GM19035 (cell line): ENCODE measurements at regions not wholly inside any gene's neighbourhood (a gene's known extent, or its start where the extent isn't known, plus 50 kb on each side); places are given as distances from the start of the nearest gene placed in this dataset.

ENCODE experiments used
- ATAC-seq: cut with Tn5 transposase; IDR thresholded peaks from one replicate; pipeline ENCODE4 v1.9.1; 2021; ENCODE audit not compliant: unreplicated experiment

DNA sequence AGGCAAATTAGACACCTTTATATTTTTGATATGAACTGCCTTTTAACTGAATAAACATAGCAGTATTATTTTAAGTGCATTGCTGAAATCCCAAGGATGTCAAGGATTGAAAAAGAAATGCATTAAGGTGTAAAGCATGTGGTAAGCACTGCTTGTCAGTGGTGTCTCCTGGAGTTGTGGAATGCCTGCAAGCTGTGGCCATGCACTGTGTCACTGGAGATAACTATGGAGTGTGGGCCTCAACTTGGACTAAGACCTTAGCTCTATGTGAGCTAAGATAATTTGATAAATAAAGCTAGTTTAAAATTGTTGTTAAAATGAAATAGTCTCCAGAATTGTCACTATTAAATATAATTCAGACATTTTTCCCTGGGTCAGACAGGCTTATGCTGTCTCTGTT is 156.6 kb upstream of the OPRM1 start:
- ATAC-seq = no peak

DNA sequence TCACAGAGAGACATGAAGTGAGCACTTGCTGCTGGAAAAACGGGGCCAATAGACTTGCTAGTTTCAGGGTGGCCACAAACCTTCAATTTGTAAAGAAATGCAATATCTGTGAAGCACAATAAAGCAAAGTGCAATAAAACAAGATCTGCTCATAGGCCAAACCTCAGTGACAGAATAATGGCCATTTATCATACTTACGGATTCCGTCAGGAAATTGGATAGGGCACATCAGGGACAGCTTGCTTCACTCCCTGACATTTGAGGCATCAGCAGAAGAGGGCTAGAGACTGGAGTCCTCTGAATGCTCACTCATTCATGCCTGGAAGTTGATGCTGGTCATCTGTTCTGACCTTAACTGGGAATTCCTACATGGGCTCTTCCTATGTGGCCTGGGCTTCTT is 165.5 kb upstream of the OPRM1 start:
- no peak for ATAC-seq

DNA sequence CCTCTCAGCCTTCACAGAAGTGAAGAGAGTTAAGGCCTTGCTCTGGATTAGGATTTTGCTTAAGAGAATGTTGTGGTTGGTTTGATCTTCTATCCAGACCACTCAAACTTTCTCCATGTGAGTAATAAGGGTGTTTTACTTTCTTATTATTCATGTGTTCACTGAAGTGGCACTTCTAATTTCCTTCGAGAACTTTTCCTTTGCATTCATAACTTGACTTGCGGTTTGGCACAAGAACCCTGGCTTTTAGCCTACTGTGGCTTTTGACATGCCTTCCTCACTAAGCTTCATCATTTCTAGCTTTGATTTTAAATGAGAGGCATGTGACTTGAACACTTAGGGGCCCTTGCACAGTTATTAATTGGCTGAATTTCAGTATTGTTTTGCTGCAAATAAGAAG is 166.1 kb upstream of the OPRM1 start:
- ATAC-seq = no peak

DNA sequence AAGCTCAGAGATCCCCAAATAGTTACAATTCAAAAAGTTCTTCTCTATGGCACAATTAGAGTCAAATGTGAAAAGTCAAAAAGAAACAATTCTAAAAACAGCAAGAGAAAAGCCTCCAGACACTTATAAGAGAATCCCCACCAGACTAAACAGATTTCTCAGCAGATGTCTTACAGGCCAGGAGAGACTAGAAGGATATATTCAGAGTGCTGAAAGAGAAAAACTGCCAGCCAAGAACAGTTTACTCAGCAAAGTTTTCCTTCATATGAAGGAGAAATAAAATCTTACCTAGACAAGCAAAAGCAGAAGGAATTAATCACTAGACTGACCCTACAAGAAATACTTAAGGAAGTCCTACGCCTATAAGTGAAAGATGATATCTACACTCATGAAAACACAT is 176.1 kb upstream of the OPRM1 start:
- no peak for ATAC-seq

DNA sequence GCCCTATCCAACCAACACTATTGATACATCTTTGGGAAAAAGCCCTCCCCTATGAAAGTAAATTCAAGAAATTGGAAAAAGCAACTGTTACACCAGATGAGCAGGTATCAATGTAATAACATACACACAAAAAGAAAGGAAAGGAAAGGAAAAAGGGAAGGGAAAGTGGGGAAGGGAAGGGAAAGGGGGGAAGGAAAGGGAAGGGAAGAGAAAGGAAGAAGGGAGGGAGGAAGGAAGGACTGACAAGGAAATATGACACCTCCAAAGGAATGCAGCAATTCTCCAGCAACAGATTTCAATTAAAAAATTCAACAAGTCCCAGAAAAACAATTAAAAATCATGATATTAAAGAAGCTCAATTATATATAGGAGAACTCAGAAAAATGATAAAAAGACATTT is 176.9 kb upstream of the OPRM1 start:
- no peak for ATAC-seq

DNA sequence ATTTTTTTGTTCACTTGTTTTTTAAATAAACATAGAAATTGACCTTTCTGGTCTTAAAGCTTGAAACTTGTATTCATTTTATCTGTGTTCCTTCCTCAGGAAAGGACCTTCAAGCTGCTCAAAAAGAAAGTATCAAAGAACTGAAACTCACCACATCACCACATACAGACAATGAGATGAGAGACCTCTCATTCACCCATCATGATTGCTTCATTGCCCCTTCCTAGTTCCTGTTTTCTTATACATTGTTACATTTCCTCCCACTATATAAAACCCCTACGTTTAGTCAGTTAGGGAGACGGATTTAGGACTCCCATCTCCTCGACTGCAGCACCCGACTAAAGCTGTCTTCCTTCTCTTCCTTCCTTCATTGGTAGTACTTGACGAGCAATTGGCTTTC is 180.5 kb upstream of the OPRM1 start:
- no peak for ATAC-seq

DNA sequence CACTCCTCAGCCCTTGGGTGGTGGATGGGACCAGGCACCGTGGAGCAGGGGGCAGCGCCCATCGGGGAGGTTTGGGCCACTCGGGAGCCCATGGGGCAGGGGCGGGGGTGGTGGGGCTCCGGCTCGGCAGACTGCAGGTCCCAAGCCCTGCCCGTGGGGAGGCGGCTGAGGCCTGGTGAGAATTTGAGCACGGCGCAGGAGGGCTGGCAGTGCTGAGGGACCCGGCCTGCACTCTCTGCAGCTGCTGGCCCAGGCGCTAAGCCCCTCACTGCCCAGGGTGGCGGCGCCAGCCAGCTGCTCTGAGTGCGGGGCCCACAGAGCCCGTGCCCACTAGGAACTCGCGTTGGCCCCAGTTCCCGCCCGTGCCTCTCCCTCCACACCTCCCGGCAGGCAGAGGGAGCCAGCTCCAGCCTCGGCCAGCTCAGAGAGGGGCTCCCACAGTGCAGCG is 182.1 kb upstream of the OPRM1 start:
- ATAC-seq = no peak

DNA sequence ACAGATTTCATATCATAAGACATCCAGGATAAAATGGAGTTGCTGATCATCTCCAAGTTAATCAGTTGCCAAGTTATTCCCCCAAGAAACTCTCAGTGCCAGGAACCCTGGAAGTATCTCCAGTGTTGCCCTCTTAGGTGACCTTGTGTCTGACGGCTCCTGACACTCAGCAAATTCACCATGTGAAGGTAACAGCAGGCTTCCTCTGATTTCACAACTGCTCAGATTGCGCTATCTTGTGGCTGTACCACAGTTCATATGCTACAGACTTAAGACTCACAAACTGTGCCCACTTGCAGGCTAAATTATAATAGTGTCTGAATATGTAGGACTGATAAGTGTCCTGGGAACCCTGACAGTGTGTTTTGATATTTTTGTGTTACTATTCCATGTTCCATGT is 186.6 kb upstream of the OPRM1 start:
- no peak for ATAC-seq

DNA sequence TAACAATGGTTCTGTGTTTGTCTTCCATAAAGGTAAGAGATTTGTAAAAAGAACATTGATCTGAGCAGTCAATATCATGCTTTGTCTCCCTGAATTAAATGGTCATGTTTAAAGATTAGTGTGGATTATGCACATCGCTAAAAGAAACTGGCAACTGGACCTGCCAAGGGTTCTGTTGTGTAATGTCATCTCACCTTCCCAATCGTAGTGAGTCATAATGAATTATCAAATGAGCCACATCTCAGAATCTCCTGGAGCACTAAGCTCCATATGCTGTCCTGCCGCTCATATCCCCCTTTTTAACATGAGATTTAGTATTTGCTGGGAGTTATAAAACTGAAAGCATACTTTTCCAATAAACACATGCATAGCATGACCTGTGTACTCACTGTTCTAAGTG is 187.0 kb upstream of the OPRM1 start:
- no peak for ATAC-seq

DNA sequence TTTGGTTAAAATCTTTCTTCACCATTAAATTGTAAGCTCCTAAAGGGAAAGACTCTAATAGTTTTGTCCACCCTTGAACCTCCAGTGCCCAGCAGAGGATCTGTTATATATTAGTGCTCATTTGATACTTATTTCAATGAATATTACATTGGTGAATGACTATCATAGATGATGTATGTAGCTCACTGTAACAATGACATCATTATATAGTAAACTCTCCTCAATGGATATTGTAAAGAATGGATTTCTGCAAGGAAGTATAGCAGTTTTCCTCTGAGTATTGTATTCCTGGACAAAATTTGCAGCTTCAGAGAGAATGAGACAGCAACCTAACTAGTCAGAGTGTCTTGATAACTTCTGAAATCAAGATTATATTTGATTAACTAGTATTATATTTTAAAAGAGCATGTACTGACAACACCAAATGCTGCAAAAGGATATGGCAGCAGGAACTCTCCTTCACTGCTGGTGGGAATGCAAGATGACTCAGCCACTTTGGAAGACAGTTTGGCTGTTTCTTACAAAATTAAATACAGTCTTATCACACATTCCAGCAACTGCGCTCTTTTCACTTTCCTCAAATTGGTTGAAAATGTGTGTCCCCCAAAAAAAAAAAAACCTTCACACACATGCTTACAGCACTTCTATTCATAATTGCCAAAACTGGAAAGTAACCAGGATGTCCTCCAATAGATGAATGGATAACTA is 189.8 kb upstream of the OPRM1 start:
- ATAC-seq = no peak

DNA sequence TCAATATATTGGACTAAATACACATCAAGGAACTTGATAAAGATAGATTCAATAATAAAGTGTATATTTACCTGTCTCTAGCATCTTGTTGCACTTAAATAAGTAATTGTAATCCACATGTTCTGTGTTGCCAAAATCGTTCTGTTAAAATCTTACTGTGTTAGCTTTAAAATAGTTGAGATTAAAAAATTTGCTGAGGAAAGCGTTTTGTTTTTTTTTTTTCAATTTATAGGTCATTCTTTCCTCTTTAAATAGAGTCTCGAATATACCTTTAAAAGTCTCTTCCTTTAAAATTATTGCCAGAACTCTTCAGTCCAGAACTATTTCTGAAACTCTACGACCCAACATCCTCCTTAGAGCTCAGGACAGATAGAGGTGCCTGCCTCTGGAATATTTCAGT is 195.6 kb upstream of the OPRM1 start:
- no peak for ATAC-seq

DNA sequence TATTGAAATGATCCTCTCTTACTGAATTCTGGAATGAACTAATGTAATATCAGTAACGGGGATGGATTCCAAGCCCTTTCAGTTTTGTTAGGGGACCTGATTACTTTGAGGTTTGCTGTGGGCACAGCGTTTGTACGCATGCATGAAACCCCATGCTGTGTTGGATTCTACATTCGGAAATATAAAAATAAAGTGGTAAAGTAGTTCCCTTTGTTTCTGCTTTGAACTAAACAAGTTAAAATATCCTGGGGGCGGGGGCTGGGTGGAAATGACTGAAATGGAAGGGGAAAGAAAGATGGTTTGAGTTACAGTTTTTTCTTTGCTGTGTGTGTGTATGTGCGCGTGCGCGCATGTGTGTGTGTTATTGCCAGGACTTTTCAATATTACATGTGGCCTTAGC is 196.5 kb upstream of the OPRM1 start:
- no peak for ATAC-seq

DNA sequence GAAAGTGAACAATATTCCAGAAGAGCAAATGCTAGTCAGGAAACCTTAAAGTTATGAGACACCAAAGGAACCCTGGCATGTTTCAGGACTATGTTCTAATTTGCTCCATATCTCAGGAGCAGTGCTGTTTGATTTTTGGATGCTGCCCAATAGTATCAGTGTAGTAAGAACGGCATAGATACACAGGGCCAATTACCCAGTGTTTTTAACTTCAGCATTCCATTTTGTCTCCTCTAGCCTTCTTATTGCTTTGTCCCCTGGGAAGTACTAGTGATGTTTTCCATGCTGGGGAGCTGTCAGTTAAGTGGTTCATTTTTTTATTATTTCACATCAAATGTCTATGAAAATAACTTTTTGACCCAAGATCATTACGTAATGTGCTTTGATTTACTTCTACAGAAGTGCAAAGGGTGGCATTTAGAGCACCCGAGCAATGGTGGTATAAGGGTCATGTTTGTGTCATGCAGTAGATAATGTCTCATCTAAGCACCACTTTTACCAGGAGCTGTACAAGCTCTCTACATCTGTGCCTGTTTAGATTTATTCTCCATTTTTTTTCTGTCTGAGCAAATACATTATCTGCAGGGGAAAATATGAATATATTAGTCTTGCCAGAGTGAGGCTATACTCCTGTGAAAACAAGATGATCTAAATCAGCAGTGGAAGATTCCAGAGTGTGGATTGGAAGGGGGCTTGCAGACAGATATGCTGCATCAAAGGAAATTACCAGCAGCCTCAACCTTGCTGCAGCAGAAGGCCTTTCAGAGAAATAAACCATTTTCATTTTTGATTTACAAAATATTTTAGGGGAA is 198.8 kb upstream of the OPRM1 start:
- no peak for ATAC-seq

DNA sequence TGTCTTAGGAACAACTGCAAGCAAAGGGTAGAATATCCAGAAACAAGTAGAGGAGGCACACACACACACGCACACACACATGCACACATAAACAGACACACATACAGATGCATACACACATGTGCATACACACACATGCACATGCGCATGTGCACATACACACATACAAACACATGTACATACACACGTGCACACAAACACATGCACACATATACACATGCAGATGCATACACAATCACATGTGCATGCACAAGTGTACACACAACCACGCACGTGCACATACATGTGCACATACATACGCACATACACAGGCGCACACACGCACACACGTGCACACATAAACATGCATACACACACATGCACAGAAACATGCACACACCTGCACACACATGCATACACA is 206.5 kb upstream of the OPRM1 start:
- ATAC-seq = no peak

DNA sequence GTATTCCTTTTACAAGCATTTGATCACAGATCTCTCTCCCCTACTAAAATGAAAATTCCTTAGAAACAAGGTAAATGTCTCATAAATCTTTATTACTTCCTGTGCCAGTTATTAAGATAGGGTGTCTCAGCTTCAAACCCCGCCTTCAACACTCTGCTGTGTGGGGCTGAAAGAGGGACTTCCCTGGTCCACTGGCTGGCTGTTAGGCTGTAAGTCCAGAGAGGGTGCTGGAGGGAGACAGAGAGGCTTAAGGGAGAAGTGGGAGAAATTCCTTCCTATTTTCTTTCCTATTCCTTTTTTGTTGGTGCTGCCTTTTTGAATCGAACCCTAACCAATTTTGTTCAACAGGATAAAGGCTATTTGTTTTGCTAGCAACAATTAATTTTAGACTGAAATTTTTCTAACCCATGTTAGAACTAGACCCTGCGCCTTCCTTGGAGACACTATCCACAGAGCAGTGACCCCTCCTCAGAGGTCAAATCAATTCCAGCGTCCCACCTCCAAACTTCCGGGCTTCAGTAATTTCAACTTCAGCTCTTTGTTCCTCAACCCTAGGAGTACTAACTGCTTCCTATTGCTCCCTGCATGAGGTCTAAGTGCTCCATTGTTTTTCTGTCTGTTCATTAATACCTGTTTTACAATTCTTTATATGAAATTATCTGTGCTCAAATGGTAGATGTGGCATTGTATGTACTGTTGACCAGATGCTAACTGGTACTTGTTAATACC is 207.5 kb upstream of the OPRM1 start:
- no peak for ATAC-seq

DNA sequence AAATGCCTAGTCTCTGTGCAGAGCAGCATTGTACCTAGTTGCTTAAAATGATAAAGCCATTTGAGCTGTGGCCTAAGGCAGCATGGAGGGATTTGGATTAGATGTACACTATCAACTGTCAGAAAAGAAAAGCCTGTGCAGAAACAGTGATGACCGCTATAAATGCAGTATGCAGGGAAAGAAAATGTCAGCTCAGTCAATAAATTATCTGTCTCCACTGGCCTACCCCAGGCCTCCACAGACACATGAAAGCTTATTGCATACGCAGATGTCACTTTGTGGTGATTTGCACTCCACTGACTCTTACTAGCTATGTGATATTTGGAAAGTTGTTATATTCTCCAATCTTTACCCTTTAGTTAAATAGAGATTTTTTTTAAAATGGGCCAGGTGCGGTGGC is 221.9 kb upstream of the OPRM1 start:
- no peak for ATAC-seq

DNA sequence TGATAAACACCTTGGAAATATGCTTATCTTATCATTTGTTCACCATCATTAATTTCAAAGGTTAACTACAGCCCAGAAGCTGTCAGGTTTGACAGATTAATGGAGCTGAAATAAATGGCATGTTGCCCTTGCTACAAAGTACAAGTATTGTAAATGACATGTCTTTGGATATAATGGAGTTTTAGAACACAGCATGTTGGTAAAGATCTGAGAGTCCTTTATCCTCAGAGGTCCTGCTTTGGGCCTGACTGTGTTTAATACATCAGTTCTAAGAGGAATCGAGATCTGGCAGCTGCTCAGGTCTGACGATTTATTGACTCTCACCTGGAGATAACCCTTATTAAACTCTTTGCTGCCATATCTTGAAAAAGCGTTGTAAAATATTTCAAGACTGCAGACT is 222.7 kb upstream of the OPRM1 start:
- ATAC-seq = no peak

DNA sequence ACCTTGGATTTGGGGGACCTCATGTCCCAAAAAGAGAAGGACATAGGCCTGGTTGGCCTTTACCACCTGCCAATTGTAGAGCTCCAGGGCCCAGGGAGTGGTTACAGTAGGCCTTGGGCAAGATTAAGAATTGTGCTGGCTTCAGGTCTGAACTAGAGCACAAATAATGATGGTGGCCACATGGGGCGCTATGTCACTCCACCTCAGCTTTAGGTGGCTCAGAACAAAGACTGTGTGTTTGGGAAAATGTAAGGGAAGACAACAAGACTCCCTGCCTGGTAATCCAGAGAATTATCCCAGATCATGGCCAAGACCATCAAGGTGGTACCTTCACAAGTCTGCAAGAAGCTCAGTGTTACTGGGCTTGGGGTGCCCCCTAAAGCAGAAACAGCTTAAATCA is 224.9 kb upstream of the OPRM1 start:
- no peak for ATAC-seq

DNA sequence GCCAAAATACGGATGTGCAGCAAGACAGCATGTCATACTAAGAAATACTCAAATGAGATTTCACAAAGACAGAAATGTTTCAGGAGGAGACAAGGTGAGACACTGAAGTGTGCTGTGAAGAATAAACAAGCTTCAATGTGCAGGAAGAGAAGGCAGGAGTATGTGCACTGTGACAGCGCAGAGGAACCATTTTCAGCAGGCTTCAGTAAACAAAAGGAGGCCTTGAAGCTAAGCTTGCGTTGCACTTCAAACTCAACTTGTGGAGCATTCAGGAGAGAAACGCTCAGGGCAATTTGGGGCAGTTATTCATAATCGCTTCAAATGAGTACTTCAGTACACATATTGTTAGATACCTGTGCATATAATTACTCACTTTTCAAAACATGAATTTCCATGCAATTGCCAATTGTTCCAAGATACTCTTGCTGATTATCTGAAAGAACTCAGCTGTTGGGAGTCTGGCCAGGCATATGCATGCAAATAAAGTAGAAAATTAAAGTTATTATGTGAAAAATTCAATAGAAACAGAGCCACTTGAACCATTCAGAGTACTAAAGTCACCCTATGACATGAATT is 234.2 kb upstream of the OPRM1 start:
- no peak for ATAC-seq

DNA sequence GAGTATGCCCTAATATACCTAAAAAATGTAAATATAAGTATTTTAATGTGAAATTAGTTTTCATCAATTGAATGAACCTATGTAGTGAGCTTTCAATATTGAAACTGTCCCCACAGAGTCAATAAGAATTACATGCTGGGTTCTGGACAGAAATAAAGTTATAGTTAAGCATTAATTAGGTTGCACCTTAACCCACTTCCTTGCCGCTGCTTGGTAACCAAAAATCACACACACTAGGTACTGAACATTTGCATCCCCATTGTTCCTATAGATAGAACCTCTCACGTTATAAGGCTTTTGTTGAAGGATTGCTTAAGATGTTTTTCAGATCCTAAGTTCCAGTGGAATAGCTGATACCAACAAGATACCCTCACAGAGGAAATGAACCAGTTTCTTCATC is 237.1 kb upstream of the OPRM1 start:
- no peak for ATAC-seq

DNA sequence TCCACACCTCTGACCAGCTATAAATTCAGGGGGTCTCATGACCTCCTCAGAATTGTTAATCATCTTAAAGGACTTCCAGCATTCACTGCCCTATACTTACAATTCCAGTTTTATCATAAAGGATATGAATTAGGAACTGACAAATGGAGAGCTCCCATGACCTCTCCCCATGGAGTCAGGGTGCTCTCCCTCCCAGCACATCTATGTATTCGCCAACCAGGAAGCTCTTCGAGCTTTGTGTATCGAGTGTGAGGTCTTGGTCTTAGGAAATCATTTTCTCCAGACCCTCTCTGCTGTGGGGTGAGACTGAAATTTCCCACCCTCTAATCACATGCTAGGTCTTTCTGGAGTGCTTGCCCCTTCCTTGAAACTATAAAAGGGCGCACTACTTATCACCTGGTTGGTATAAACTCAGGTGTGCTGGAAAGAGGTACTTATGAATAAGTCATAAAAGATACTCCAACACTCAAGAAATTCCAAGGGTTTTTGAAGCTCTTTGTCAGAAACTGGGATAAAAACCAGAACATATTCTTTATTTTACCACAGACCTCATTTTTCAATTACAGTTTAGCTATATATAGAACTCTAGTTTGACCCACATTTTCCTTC is 238.4 kb upstream of the OPRM1 start:
- ATAC-seq = no peak
